K562 (cell line): ENCODE measurements at regions not wholly inside any gene's neighbourhood (a gene's known extent, or its start where the extent isn't known, plus 50 kb on each side); places are given as distances from the start of the nearest gene placed in this dataset.

Experiments used
- ATAC-seq: fragments of 200-7000 bp; cut with Tn5 transposase; 3 replicates; pipeline ENCODE4 v1.9.1; 2020; ENCODE audit warnings: moderate library complexity
- BruUV-seq: library from RNA; stranded (reverse); fragments of 400-500 nt; replicated peaks from 2 replicates; lab custom pipeline; 2021; lab: Mats Ljungman, UMichigan
- CTCF ChIA-PET: fragments of 300-600 bp; formaldehyde crosslinking; extraction: SDS; loops from one replicate; lab custom pipeline; 2021; ENCODE audit warnings: low intra/inter-chr PET ratio; lab: Yijun Ruan, JAX
- POLR2A ChIA-PET: fragments of 300-600, 350-650 bp; sonication (Branson Sonifier 250); formaldehyde crosslinking; extraction: SDS; loops from one replicate; lab custom pipeline; 2021; ENCODE audit warnings: antibody characterized with exemption, inconsistent platforms; lab: Yijun Ruan, JAX
- DNase-seq, 4 experiments: peaks; one replicate each; pipeline versions ENCODE4 v3.0.0 to v3.0.0-alpha.2; 2011 to 2018; ENCODE audit warnings: low spot score in 3 of 4, mixed read lengths in 3 of 4; ENCODE audit errors: extremely low read depth in 1 of 4
- FAIRE-seq: peaks from 2 replicates; lab custom pipeline; 2011; peaks lifted over from hg19 to GRCh38; lab: Jason Lieb, UNC
- H2AFZ ChIP-seq: 2 replicates; pipeline ENCODE4 v1.6.0; 2011; ENCODE audit warnings: low read depth, low read length, control low read depth, inconsistent platforms
- H3K27ac ChIP-seq: fragments of 200-600 bp; 3 replicates; pipeline ENCODE4 v1.8.0; 2011; ENCODE audit warnings: low read depth, mild to moderate bottlenecking, control low read depth, inconsistent platforms, low read length, moderate library complexity, mixed read lengths; ENCODE audit errors: extremely low read depth
- H3K27me3 ChIP-seq, 2 experiments: fragments of 300-600 bp in 1 of 2; 2 replicates in 1 of 2; 3 replicates in 1 of 2; pipeline versions ENCODE4 v1.6.0 to v1.8.0; 2011; ENCODE audit warnings: inconsistent platforms in 2 of 2, low read length in 2 of 2, mild to moderate bottlenecking in 1 of 2, mixed read lengths in 1 of 2, moderate library complexity in 1 of 2; ENCODE audit not compliant: control insufficient read depth in 2 of 2, insufficient read depth in 2 of 2
- H3K36me3 ChIP-seq: fragments of 300-600 bp; 3 replicates; pipeline ENCODE4 v1.8.0; 2011; ENCODE audit warnings: mild to moderate bottlenecking, low read length, inconsistent platforms; ENCODE audit not compliant: control insufficient read depth, insufficient read depth
- H3K4me1 ChIP-seq, 2 experiments: fragments of 200-600 bp in 1 of 2; replicated peaks in 1 of 2; 2 replicates in 1 of 2; 3 replicates in 1 of 2; pipeline versions ENCODE4 v1.5.1 to v1.8.0; 2011; ENCODE audit warnings: inconsistent platforms in 2 of 2, low read length in 2 of 2, mild to moderate bottlenecking in 1 of 2, mixed read lengths in 1 of 2, moderate library complexity in 1 of 2; ENCODE audit not compliant: control insufficient read depth in 2 of 2, insufficient read depth in 2 of 2
- H3K4me2 ChIP-seq: 2 replicates; pipeline ENCODE4 v1.6.1; 2011; ENCODE audit warnings: low read length, control low read depth, inconsistent platforms, mixed read lengths; ENCODE audit not compliant: insufficient read depth
- H3K4me3 ChIP-seq: fragments of 200-600 bp; sonication (generic), shearing (Covaris generic); 2 replicates; pipeline ENCODE4 v1.5.1; 2016; ENCODE audit warnings: control low read depth, inconsistent platforms
- H3K79me2 ChIP-seq: fragments of 200-600 bp; 3 replicates; pipeline ENCODE4 v1.8.0; 2011; ENCODE audit warnings: low read length, inconsistent platforms; ENCODE audit not compliant: control insufficient read depth, insufficient read depth
- H3K9ac ChIP-seq, 2 experiments: 2 replicates each; pipeline versions ENCODE4 v1.6.0 to v1.6.1; 2011; ENCODE audit warnings: low read depth in 2 of 2, low read length in 2 of 2, control low read depth in 1 of 2, inconsistent platforms in 1 of 2, mild to moderate bottlenecking in 1 of 2, mixed read lengths in 1 of 2; ENCODE audit not compliant: insufficient read depth in 1 of 2
- H3K9me1 ChIP-seq: one replicate; pipeline ENCODE4 v1.6.0; 2011; ENCODE audit warnings: inconsistent platforms, mild to moderate bottlenecking, low read length, moderate library complexity; ENCODE audit not compliant: control insufficient read depth, insufficient read depth
- H3K9me3 ChIP-seq: replicated peaks from 2 replicates; pipeline ENCODE4 v1.5.1; 2011; ENCODE audit warnings: low read depth, low read length, inconsistent platforms; ENCODE audit not compliant: control insufficient read depth, insufficient read depth
- H4K20me1 ChIP-seq: replicated peaks from 2 replicates; pipeline ENCODE4 v1.6.1; 2011; ENCODE audit warnings: low read length, inconsistent platforms, mixed read lengths; ENCODE audit not compliant: control insufficient read depth, insufficient read depth
- CHCHD3 ChIP-seq: fragments of 250-450 bp; sonication (Bioruptor Pico); IDR thresholded peaks from 2 replicates; pipeline ENCODE4 v2.1.2; 2022; ENCODE audit warnings: mild to moderate bottlenecking
- FOXP1 ChIP-seq: sonication (generic); formaldehyde crosslinking; IDR thresholded peaks from 2 replicates; pipeline ENCODE4 v1.8.0; 2022; ENCODE audit warnings: mild to moderate bottlenecking, missing genetic modification reagents
- GTF2A2 ChIP-seq: IDR thresholded peaks from 2 replicates; pipeline ENCODE4 v1.6.1; 2016; ENCODE audit warnings: mild to moderate bottlenecking, missing genetic modification characterization, missing compliant biosample characterization
- L3MBTL2 ChIP-seq: fragments of 450-650 bp; IDR thresholded peaks from 2 replicates; pipeline ENCODE4 v1.6.1; 2016; ENCODE audit warnings: mild to moderate bottlenecking, moderate library complexity
- MAFF ChIP-seq: IDR thresholded peaks from 2 replicates; pipeline ENCODE4 v1.6.1; 2012; ENCODE audit warnings: low read length, improper control_type of control experiment
- PHF21A ChIP-seq: fragments of 450-650 bp; IDR thresholded peaks from 2 replicates; pipeline ENCODE4 v1.6.1; 2017; ENCODE audit warnings: low read depth, borderline replicate concordance
- TSC22D4 ChIP-seq: fragments of 450-650 bp; IDR thresholded peaks from 2 replicates; pipeline ENCODE4 v1.6.1; 2016; ENCODE audit warnings: missing genetic modification characterization, missing biosample characterization, control low read depth
- ZNF24 ChIP-seq: fragments of 450-650 bp; IDR thresholded peaks from 2 replicates; pipeline ENCODE4 v1.6.1; 2016
- WGBS: fragments of 100-300 bp; shearing (Covaris generic); methylation state at CpG from one replicate; pipeline ENCODE4 v1.1.6; 2016; ENCODE audit warnings: low coverage, mixed read lengths; ENCODE audit not compliant: insufficient coverage; ENCODE audit errors: missing lambda C conversion rate; 5-methylcytosine and 5-hydroxymethylcytosine counted together
- in situ Hi-C: fragments of 300-500 bp; cut with MboI; formaldehyde crosslinking; loops from 4 replicates; pipeline ENCODE4 v1.15.0; 2018; ENCODE audit warnings: inconsistent platforms, mixed read lengths
- intact Hi-C: fragments of 100-400 bp; cut with micrococcal nuclease; formaldehyde crosslinking; loops from 2 replicates; pipeline ENCODE4 v1.14.2; 2022
- TF ChIP-seq, protein P1 (sequence below), 3 experiments: fragments of 200-800 bp in 1 of 3; sonication (Bioruptor generic) in 1 of 3; sonication (generic) in 1 of 3; formaldehyde crosslinking in 1 of 3; IDR thresholded peaks; 2 replicates each; pipeline versions ENCODE4 v1.6.1 to v1.8.0; 2016 to 2022; ENCODE audit warnings: mild to moderate bottlenecking in 2 of 3, missing compliant biosample characterization in 2 of 3, missing genetic modification characterization in 2 of 3, missing genetic modification reagents in 1 of 3
- TF ChIP-seq, protein P2 (sequence below), 2 experiments: fragments of 150-350 bp in 1 of 2; IDR thresholded peaks; 2 replicates each; pipeline ENCODE4 v1.6.1; 2012 to 2016; ENCODE audit warnings: low read depth in 2 of 2, low read length in 2 of 2, mild to moderate bottlenecking in 1 of 2, moderate library complexity in 1 of 2

- no peak for FAIRE-seq
- ATAC-seq, result no peak
- Histone ChIP-seq H3K4me1 (no peaks in the 10 kb centered on the region), H3K79me2 (no peaks in the 10 kb centered on the region), H4K20me1 (no peaks in the 10 kb centered on the region), H3K9me1 (no peaks in the 10 kb centered on the region), H3K4me2 (no peak overlapping the region), H3K27me3 (peaks cover 6 to 69% of the 10 kb centered on the region in 2 experiments; a peak in 3 of 5 replicates), H3K9ac (no peak overlapping the region), H3K4me3 (no peak overlapping the region), H3K9me3 (no peaks in the 10 kb centered on the region), H3K36me3 (no peaks in the 10 kb centered on the region), H3K27ac (no peak overlapping the region), H2AFZ (no peak overlapping the region)
- ChIA-PET CTCF (no interaction called here), POLR2A (no interaction called here)
- BruUV-seq, result no TSS peak
- no peak for DNase-seq
- in situ Hi-C loops, result no loop called here
- intact Hi-C loops, result no loop called here
- TF ChIP-seq, protein P1, sequence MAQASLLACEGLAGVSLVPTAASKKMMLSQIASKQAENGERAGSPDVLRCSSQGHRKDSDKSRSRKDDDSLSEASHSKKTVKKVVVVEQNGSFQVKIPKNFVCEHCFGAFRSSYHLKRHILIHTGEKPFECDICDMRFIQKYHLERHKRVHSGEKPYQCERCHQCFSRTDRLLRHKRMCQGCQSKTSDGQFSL (CRISPR knock-in tag; IDR thresholded peaks at IDR 0.05), result no peak
- TF ChIP-seq, protein P1 (tag; IDR thresholded peaks at IDR 0.05), result no peak
- no peak for TF ChIP-seq PHF21A
- TF ChIP-seq, protein P2, sequence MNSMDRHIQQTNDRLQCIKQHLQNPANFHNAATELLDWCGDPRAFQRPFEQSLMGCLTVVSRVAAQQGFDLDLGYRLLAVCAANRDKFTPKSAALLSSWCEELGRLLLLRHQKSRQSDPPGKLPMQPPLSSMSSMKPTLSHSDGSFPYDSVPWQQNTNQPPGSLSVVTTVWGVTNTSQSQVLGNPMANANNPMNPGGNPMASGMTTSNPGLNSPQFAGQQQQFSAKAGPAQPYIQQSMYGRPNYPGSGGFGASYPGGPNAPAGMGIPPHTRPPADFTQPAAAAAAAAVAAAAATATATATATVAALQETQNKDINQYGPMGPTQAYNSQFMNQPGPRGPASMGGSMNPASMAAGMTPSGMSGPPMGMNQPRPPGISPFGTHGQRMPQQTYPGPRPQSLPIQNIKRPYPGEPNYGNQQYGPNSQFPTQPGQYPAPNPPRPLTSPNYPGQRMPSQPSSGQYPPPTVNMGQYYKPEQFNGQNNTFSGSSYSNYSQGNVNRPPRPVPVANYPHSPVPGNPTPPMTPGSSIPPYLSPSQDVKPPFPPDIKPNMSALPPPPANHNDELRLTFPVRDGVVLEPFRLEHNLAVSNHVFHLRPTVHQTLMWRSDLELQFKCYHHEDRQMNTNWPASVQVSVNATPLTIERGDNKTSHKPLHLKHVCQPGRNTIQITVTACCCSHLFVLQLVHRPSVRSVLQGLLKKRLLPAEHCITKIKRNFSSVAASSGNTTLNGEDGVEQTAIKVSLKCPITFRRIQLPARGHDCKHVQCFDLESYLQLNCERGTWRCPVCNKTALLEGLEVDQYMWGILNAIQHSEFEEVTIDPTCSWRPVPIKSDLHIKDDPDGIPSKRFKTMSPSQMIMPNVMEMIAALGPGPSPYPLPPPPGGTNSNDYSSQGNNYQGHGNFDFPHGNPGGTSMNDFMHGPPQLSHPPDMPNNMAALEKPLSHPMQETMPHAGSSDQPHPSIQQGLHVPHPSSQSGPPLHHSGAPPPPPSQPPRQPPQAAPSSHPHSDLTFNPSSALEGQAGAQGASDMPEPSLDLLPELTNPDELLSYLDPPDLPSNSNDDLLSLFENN (IDR thresholded peaks at IDR 0.05; ENCODE audit: low read depth in 2 of 2, low read length in 2 of 2), result no peak
- TF ChIP-seq FOXP1 (CRISPR knock-in tag), result no peak
- no peak for TF ChIP-seq ZNF24
- TF ChIP-seq MAFF, result no peak
- TF ChIP-seq GTF2A2 (tag), result no peak
- TF ChIP-seq CHCHD3 (CRISPR knock-in tag), result no peak
- TF ChIP-seq TSC22D4 (tag), result no peak
- TF ChIP-seq L3MBTL2, result no peak
- WGBS, result 1% methylated on average over 12 of the region's 12 CpGs
These were observed 124.7 kb upstream of the CARD11 start for GRCh38 chr7:3168370-3168769.
